ENCODE measurements at regions not wholly inside any gene's neighbourhood (a gene's known extent, or its start where the extent isn't known, plus 50 kb on each side); places are given as distances from the start of the nearest gene placed in this dataset.

- no peak overlapping the region for H3K4me3 ChIP-seq (ENCODE audit: low read depth, low read length)
- H3K27me3 ChIP-seq (replicated peaks) = no peaks in the 10 kb centered on the region
- no peaks in the 10 kb centered on the region for H3K36me3 ChIP-seq (replicated peaks)
- no peak for TF ChIP-seq CTCF (IDR thresholded peaks at IDR 0.05; ENCODE audit: low read depth, low read length, missing control alignments)
- in situ Hi-C loops (cut with HindIII; ENCODE audit: low pct_ligation_motif_present, low sequenced_read_pairs) = no loop called here
- no peak for DNase-seq
- no peak overlapping the region for H3K27ac ChIP-seq
Observed at GRCh38 chr2:14232217-14232616, 400.3 kb upstream of the LRATD1 start.

GRCh38 chr2:14234911-14235310, 397.6 kb upstream of the LRATD1 start:
- no peak for TF ChIP-seq CTCF (IDR thresholded peaks at IDR 0.05; ENCODE audit: low read depth, low read length, missing control alignments)
- H3K4me3 ChIP-seq (ENCODE audit: low read depth, low read length) = no peak overlapping the region
- no peak overlapping the region for H3K27ac ChIP-seq

GRCh38 chr2:14235667-14236066, 396.9 kb upstream of the LRATD1 start:
- H3K27ac ChIP-seq = no peak overlapping the region
- DNase-seq = no peak
- in situ Hi-C loops (cut with HindIII; ENCODE audit: low pct_ligation_motif_present, low sequenced_read_pairs) = no loop called here
- no peaks in the 10 kb centered on the region for H3K27me3 ChIP-seq (replicated peaks)
- no peak overlapping the region for H3K4me3 ChIP-seq (ENCODE audit: low read depth, low read length)
- no peak for TF ChIP-seq CTCF (IDR thresholded peaks at IDR 0.05; ENCODE audit: low read depth, low read length, missing control alignments)
- no peaks in the 10 kb centered on the region for H3K36me3 ChIP-seq (replicated peaks)

More at GRCh38 chr2:14234911-14235310, 397.6 kb upstream of the LRATD1 start:
- no peak for DNase-seq
- Histone ChIP-seq H3K36me3 (replicated peaks) (no peaks in the 10 kb centered on the region), H3K27me3 (replicated peaks) (no peaks in the 10 kb centered on the region)
- in situ Hi-C loops (cut with HindIII; ENCODE audit: low pct_ligation_motif_present, low sequenced_read_pairs) = no loop called here

DNA sequence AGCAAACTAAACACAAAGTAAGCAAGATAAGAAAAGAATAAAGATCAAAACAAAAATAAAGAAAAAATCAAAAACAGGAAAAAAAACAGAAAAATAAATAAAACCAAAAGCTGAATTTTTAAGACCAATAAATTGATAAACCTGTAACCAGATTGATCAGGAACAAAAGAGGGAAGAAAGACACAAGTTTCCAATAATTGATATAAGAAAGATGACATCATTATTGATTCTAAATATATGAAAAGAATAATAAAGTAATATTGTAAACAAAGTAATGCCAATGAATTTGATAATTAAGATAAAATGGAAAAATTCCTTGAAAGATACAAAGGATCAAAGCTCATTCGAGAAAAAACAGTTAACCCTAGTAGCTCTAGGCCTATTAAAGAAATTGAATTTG, 394.6 kb upstream of the LRATD1 start:
- Histone ChIP-seq H3K4me3 (ENCODE audit: low read depth, low read length) (no peak overlapping the region), H3K27ac (no peak overlapping the region), H3K36me3 (replicated peaks) (no peaks in the 10 kb centered on the region), H3K27me3 (replicated peaks) (no peaks in the 10 kb centered on the region)
- in situ Hi-C loops (cut with HindIII; ENCODE audit: low pct_ligation_motif_present, low sequenced_read_pairs) = no loop called here
- no peak for TF ChIP-seq CTCF (IDR thresholded peaks at IDR 0.05; ENCODE audit: low read depth, low read length, missing control alignments)
- no peak for DNase-seq

DNA sequence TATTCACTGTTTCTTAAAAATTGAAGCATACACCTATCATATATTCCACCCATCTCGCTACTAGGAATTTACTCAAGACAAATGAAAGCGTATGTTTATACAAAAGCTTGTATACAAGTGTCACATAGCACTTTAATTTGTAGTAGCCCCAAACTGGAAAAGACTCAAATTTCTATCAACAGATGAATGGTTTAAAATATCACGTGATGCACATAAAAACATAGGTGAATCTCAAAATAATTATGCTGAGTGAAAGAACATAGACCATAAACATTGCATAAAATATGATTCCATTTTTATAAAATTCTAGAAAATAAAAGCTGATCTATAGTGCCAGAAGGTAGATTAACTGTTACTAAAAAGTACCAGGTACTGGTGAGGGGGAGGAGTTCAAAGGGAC, 392.9 kb upstream of the LRATD1 start:
- H3K27ac ChIP-seq = no peak overlapping the region

More for the DNA sequence above, 392.9 kb upstream of the LRATD1 start:
- Histone ChIP-seq H3K4me3 (ENCODE audit: low read depth, low read length) (no peak overlapping the region), H3K36me3 (replicated peaks) (no peaks in the 10 kb centered on the region), H3K27me3 (replicated peaks) (no peaks in the 10 kb centered on the region)
- in situ Hi-C loops (cut with HindIII; ENCODE audit: low pct_ligation_motif_present, low sequenced_read_pairs) = no loop called here
- TF ChIP-seq CTCF (IDR thresholded peaks at IDR 0.05; ENCODE audit: low read depth, low read length, missing control alignments) = no peak
- DNase-seq = no peak

All from brain microvascular endothelial cell (primary cell).